H9 (cell line): ENCODE measurements at regions not wholly inside any gene's neighbourhood (a gene's known extent, or its start where the extent isn't known, plus 50 kb on each side); places are given as distances from the start of the nearest gene placed in this dataset.

Experiments used
- DNase-seq: peaks from one replicate; pipeline ENCODE4 v3.0.0-alpha.2; 2017
- H2AFZ ChIP-seq: one replicate; pipeline ENCODE4 v1.6.1; 2013; ENCODE audit warnings: mild to moderate bottlenecking, low read length, control low read depth, moderate library complexity
- H2AK5ac ChIP-seq: 2 replicates; pipeline ENCODE4 v1.6.1; 2013; ENCODE audit warnings: low read length, control low read depth, mixed read lengths; ENCODE audit not compliant: insufficient read length
- H2BK120ac ChIP-seq: one replicate; pipeline ENCODE4 v1.6.1; 2013; ENCODE audit warnings: low read depth, mild to moderate bottlenecking, low read length, control low read depth, inconsistent platforms; ENCODE audit not compliant: poor library complexity, severe bottlenecking
- H2BK12ac ChIP-seq: 2 replicates; pipeline ENCODE4 v1.6.1; 2013; ENCODE audit warnings: low read length, control low read depth, mixed read lengths, low read depth; ENCODE audit not compliant: insufficient read length
- H2BK15ac ChIP-seq: 2 replicates; pipeline ENCODE4 v1.6.1; 2013; ENCODE audit warnings: low read depth, low read length, control low read depth
- H2BK20ac ChIP-seq: one replicate; pipeline ENCODE4 v1.6.1; 2013; ENCODE audit warnings: low read depth, mild to moderate bottlenecking, low read length, control low read depth, inconsistent platforms; ENCODE audit not compliant: poor library complexity, severe bottlenecking
- H2BK5ac ChIP-seq: 2 replicates; pipeline ENCODE4 v1.6.1; 2013; ENCODE audit warnings: low read length, control low read depth, mixed read lengths; ENCODE audit not compliant: insufficient read length
- H3K14ac ChIP-seq: 2 replicates; pipeline ENCODE4 v1.6.1; 2013; ENCODE audit warnings: low read length, control low read depth; ENCODE audit not compliant: insufficient read depth
- H3K18ac ChIP-seq: 2 replicates; pipeline ENCODE4 v1.6.1; 2013; ENCODE audit warnings: low read depth, mild to moderate bottlenecking, mixed read lengths, low read length, control low read depth; ENCODE audit not compliant: insufficient read length
- H3K23ac ChIP-seq: 2 replicates; pipeline ENCODE4 v1.6.1; 2013; ENCODE audit warnings: low read length, control low read depth, mixed read lengths, low read depth; ENCODE audit not compliant: insufficient read length
- H3K23me2 ChIP-seq: 2 replicates; pipeline ENCODE4 v1.6.1; 2013; ENCODE audit warnings: low read depth, mild to moderate bottlenecking, mixed read lengths, low read length, control low read depth; ENCODE audit not compliant: insufficient read length, poor library complexity, severe bottlenecking
- H3K27ac ChIP-seq: 2 replicates; pipeline ENCODE4 v1.5.1; 2013; ENCODE audit warnings: low read length, control low read depth, mixed read lengths, low read depth; ENCODE audit not compliant: insufficient read length
- H3K27me3 ChIP-seq: 2 replicates; pipeline ENCODE4 v1.6.1; 2013; ENCODE audit warnings: low read length, control low read depth, inconsistent platforms; ENCODE audit not compliant: insufficient read depth
- H3K4ac ChIP-seq: 2 replicates; pipeline ENCODE4 v1.6.1; 2013; ENCODE audit warnings: low read depth, mild to moderate bottlenecking, control low read depth, inconsistent platforms, low read length, moderate library complexity
- H3K4me1 ChIP-seq: 2 replicates; pipeline ENCODE4 v1.6.1; 2013; ENCODE audit warnings: low read length, control low read depth, inconsistent platforms; ENCODE audit not compliant: insufficient read depth
- H3K4me2 ChIP-seq: 2 replicates; pipeline ENCODE4 v1.6.1; 2013; ENCODE audit warnings: low read length, control low read depth, mixed read lengths; ENCODE audit not compliant: insufficient read length, insufficient read depth
- H3K56ac ChIP-seq: 2 replicates; pipeline ENCODE4 v1.6.1; 2013; ENCODE audit warnings: low read depth, mild to moderate bottlenecking, mixed read lengths, low read length, control low read depth; ENCODE audit not compliant: insufficient read length
- H3K79me1 ChIP-seq: 2 replicates; pipeline ENCODE4 v1.6.1; 2013; ENCODE audit warnings: low read depth, mild to moderate bottlenecking, moderate library complexity, low read length, control low read depth, inconsistent platforms; ENCODE audit not compliant: insufficient read depth, poor library complexity, severe bottlenecking
- H3K79me2 ChIP-seq: 2 replicates; pipeline ENCODE4 v1.6.1; 2013; ENCODE audit warnings: low read length, control low read depth, inconsistent platforms; ENCODE audit not compliant: insufficient read depth
- H3K9ac ChIP-seq: 2 replicates; pipeline ENCODE4 v1.6.1; 2013; ENCODE audit warnings: low read length, control low read depth, mixed read lengths; ENCODE audit not compliant: insufficient read length; ENCODE audit errors: extremely low read depth
- H3K9me3 ChIP-seq: one replicate; pipeline ENCODE4 v1.6.1; 2013; ENCODE audit warnings: low read depth, low read length, inconsistent platforms; ENCODE audit not compliant: control insufficient read depth
- H3T11ph ChIP-seq: one replicate; pipeline ENCODE4 v1.6.1; 2013; ENCODE audit warnings: mild to moderate bottlenecking, low read length, control low read depth, inconsistent platforms
- H4K20me1 ChIP-seq: one replicate; pipeline ENCODE4 v1.6.1; 2013; ENCODE audit not compliant: control insufficient read depth, insufficient read length, insufficient read depth
- H4K5ac ChIP-seq: 2 replicates; pipeline ENCODE4 v1.6.1; 2013; ENCODE audit warnings: low read depth, mild to moderate bottlenecking, mixed read lengths, low read length, control low read depth; ENCODE audit not compliant: insufficient read length
- H4K8ac ChIP-seq: replicated peaks from 2 replicates; pipeline ENCODE4 v1.6.1; 2013; ENCODE audit warnings: low read length, control low read depth, mixed read lengths, low read depth; ENCODE audit not compliant: insufficient read length
- H4K91ac ChIP-seq: 2 replicates; pipeline ENCODE4 v1.6.1; 2013; ENCODE audit warnings: low read depth, mild to moderate bottlenecking, moderate library complexity, mixed read lengths, low read length, control low read depth; ENCODE audit not compliant: insufficient read length
- H3K27ac Mint-ChIP-seq, 3 experiments: 2 replicates in 2 of 3; 3 replicates in 1 of 3; pipeline ENCODE4 v1.8.0; 2020 to 2021; ENCODE audit warnings: mixed read lengths in 3 of 3, mild to moderate bottlenecking in 1 of 3, moderate library complexity in 1 of 3
- H3K27me3 Mint-ChIP-seq: 2 replicates; pipeline ENCODE4 v1.8.0; 2021; ENCODE audit warnings: low read depth, mild to moderate bottlenecking, moderate library complexity, mixed read lengths
- H3K36me3 Mint-ChIP-seq, 3 experiments: 2 replicates in 2 of 3; 3 replicates in 1 of 3; pipeline ENCODE4 v1.8.0; 2020 to 2021; ENCODE audit warnings: low read depth in 3 of 3, mixed read lengths in 3 of 3; ENCODE audit not compliant: insufficient read depth in 1 of 3
- H3K4me1 Mint-ChIP-seq, 2 experiments: 2 replicates each; pipeline ENCODE4 v1.8.0; 2020; ENCODE audit warnings: mixed read lengths in 2 of 2
- H3K4me3 Mint-ChIP-seq, 2 experiments: 2 replicates in 1 of 2; 3 replicates in 1 of 2; pipeline ENCODE4 v1.8.0; 2020 to 2021; ENCODE audit warnings: mild to moderate bottlenecking in 2 of 2, mixed read lengths in 2 of 2, moderate library complexity in 1 of 2
- H3K9me3 Mint-ChIP-seq, 2 experiments: 2 replicates in 1 of 2; 3 replicates in 1 of 2; pipeline ENCODE4 v1.8.0; 2020; ENCODE audit warnings: mild to moderate bottlenecking in 2 of 2, mixed read lengths in 2 of 2, moderate library complexity in 1 of 2
- CTCF ChIP-seq: fragments of 200-600 bp; sonication (generic); conservative IDR thresholded peaks from 3 replicates; pipeline ENCODE4 v1.8.0; 2021; ENCODE audit warnings: antibody characterized with exemption, mild to moderate bottlenecking
- WGBS: extraction: QIAGEN DNeasy Blood & Tissue Kit; methylation state at CpG from one replicate; pipeline ENCODE4 v1.1.7; 2013; ENCODE audit warnings: missing lambda C conversion rate, low lambda C conversion rate, mixed read lengths; ENCODE audit not compliant: insufficient read length; ENCODE audit errors: extremely low coverage; 5-methylcytosine and 5-hydroxymethylcytosine counted together

GRCh38 chr5:53820119-53820801 is 259.8 kb downstream of the NDUFS4 start:
- Histone ChIP-seq H3K56ac (no peak overlapping the region), H2AK5ac (no peak overlapping the region), H3K9ac (no peak overlapping the region), H3K27ac (no peak overlapping the region), H4K8ac (no peak overlapping the region), H3K23me2 (no peaks in the 10 kb centered on the region), H3K4me1 (no peaks in the 10 kb centered on the region), H3K9me3 (no peaks in the 10 kb centered on the region), H4K20me1 (no peaks in the 10 kb centered on the region), H3K14ac (no peak overlapping the region), H2BK15ac (no peak overlapping the region), H3T11ph (no peak overlapping the region), H4K91ac (no peak overlapping the region), H3K23ac (no peak overlapping the region), H2BK5ac (no peak overlapping the region), H3K18ac (no peak overlapping the region), H4K5ac (no peak overlapping the region), H3K27me3 (no peaks in the 10 kb centered on the region), H2BK12ac (no peak overlapping the region), H3K79me1 (no peaks in the 10 kb centered on the region), H3K4me2 (no peak overlapping the region), H2AFZ (no peak overlapping the region), H3K79me2 (no peaks in the 10 kb centered on the region), H3K4ac (no peak overlapping the region), H2BK120ac (no peak overlapping the region), H2BK20ac (no peak overlapping the region)
- Mint-ChIP-seq H3K27ac (no peak overlapping the region), H3K4me1 (peaks cover 12 to 17% of the 10 kb centered on the region in 2 experiments), H3K4me3 (no peak overlapping the region), H3K36me3 (no peaks in the 10 kb centered on the region; a peak in 1 of 7 replicates), H3K9me3 (no peaks in the 10 kb centered on the region; a peak in 2 of 5 replicates), H3K27me3 (peaks cover 2% of the 10 kb centered on the region; the same call in 1 of the 2 replicates)
- no CpG with 5 or more reads among the region's 2 CpGs for WGBS
- no peak for DNase-seq
- no peak for TF ChIP-seq CTCF
